ENCODE measurements at regions not wholly inside any gene's neighbourhood (a gene's known extent, or its start where the extent isn't known, plus 50 kb on each side); places are given as distances from the start of the nearest gene placed in this dataset.

DNA sequence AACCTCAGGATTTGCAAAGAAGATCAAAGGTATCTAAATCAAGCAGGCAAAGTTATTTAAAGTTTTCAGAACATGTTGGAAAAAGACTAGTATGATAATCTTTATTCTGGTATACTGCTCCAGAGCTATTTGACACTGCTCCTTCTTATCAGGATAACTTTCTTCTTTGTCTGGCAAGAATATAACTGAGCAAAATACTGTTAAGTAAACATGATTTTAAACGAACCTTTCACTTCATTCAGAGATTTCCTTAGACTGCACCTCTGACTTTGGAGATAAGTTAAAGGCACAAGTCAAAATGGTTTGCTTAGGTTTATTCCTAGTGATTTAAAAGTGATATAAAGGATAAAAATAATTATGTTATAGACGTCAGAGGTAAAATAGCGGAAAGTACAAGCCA is 103.9 kb upstream of the CCDC190 start:
- ATAC-seq (no peak), DNase-seq (no peak)
- TF ChIP-seq, protein P1, sequence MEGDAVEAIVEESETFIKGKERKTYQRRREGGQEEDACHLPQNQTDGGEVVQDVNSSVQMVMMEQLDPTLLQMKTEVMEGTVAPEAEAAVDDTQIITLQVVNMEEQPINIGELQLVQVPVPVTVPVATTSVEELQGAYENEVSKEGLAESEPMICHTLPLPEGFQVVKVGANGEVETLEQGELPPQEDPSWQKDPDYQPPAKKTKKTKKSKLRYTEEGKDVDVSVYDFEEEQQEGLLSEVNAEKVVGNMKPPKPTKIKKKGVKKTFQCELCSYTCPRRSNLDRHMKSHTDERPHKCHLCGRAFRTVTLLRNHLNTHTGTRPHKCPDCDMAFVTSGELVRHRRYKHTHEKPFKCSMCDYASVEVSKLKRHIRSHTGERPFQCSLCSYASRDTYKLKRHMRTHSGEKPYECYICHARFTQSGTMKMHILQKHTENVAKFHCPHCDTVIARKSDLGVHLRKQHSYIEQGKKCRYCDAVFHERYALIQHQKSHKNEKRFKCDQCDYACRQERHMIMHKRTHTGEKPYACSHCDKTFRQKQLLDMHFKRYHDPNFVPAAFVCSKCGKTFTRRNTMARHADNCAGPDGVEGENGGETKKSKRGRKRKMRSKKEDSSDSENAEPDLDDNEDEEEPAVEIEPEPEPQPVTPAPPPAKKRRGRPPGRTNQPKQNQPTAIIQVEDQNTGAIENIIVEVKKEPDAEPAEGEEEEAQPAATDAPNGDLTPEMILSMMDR (IDR thresholded peaks at IDR 0.05) = no peak
- Histone ChIP-seq H3K36me3 (no peaks in the 10 kb centered on the region), H3K9me3 (no peaks in the 10 kb centered on the region), H3K4me1 (no peaks in the 10 kb centered on the region), H3K27me3 (ENCODE audit: low read depth) (no peaks in the 10 kb centered on the region), H3K4me3 (no peak overlapping the region), H3K27ac (no peak overlapping the region)
- intact Hi-C loops (cut with DNase I) = no loop called here

DNA sequence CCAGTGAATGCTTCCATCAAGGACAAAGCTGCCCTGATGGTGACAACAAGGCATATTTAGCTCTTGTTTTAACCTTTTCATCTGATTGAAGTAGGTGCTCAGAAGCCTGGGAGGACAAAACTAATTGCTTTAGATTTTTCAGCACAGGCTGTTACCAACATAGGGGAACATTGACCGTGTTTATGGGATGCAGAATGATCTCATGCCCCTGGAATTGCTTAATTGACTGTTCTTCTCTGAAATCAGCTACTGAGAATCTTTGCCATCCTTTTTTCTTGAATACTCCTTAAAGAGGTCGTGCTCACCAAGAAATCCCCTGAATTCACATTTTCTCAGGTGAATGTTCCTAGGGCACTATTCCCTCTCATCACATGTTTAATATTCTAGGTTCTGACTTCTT is 95.9 kb upstream of the CCDC190 start:
- Histone ChIP-seq H3K4me1 (no peaks in the 10 kb centered on the region), H3K27me3 (ENCODE audit: low read depth) (no peaks in the 10 kb centered on the region), H3K9me3 (no peaks in the 10 kb centered on the region), H3K4me3 (no peak overlapping the region), H3K27ac (no peak overlapping the region), H3K36me3 (no peaks in the 10 kb centered on the region)
- DNase-seq = no peak
- TF ChIP-seq, protein P1 (IDR thresholded peaks at IDR 0.05) = no peak
- intact Hi-C loops (cut with DNase I) = no loop called here
- ATAC-seq = no peak

DNA sequence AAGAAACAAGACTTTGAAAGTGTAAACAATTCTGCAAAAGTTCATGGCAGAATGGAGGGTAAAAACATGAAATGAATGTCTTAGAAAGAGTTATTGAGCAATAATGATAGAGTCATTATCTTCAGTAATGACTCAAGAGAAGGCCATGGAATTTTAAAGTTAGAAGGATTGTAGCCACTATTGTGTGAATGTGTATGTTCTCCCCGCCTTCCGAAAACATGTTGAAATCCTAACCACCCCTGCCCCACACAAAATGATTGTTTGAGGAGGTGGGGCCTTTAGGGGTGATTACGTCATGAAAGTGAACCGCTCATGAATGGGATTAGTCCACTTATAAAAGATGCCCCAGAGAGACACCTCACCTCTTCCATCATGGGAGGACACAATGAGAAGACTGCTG is 93.8 kb upstream of the CCDC190 start:
- intact Hi-C loops (cut with DNase I) = no loop called here
- Histone ChIP-seq H3K9me3 (no peaks in the 10 kb centered on the region), H3K27me3 (ENCODE audit: low read depth) (no peaks in the 10 kb centered on the region), H3K4me1 (no peaks in the 10 kb centered on the region), H3K36me3 (no peaks in the 10 kb centered on the region), H3K27ac (no peak overlapping the region), H3K4me3 (no peak overlapping the region)
- DNase-seq (no peak), ATAC-seq (no peak)
- TF ChIP-seq, protein P1 (IDR thresholded peaks at IDR 0.05) = no peak

DNA sequence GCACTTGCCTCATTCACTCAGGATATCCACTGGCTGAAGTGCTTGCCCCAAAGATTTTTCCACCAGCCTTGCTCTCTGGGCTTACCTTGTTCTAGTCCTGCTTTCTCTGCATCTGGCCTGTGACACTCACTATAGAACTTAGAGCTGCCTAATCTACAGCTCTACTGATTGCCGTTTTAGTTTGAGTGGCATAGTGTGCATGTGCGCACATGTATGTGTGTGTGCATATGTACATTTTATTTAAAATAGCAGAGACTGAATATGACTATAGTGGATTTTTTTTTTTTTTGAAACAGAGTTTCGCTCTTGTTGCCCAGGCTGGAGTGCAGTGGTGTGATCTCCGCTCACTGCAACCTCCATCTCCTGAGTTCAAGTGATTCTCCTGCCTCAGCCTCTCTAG is 92.0 kb upstream of the CCDC190 start:
- no peaks in the 10 kb centered on the region for H3K27me3 ChIP-seq (ENCODE audit: low read depth)
- TF ChIP-seq, protein P1 (IDR thresholded peaks at IDR 0.05) = no peak
- DNase-seq (no peak), ATAC-seq (no peak)
- H3K4me3 ChIP-seq = no peak overlapping the region
- no peaks in the 10 kb centered on the region for H3K9me3 ChIP-seq
- H3K27ac ChIP-seq = no peak overlapping the region
- intact Hi-C loops (cut with DNase I) = no loop called here
- H3K36me3 ChIP-seq = no peaks in the 10 kb centered on the region
- no peaks in the 10 kb centered on the region for H3K4me1 ChIP-seq

DNA sequence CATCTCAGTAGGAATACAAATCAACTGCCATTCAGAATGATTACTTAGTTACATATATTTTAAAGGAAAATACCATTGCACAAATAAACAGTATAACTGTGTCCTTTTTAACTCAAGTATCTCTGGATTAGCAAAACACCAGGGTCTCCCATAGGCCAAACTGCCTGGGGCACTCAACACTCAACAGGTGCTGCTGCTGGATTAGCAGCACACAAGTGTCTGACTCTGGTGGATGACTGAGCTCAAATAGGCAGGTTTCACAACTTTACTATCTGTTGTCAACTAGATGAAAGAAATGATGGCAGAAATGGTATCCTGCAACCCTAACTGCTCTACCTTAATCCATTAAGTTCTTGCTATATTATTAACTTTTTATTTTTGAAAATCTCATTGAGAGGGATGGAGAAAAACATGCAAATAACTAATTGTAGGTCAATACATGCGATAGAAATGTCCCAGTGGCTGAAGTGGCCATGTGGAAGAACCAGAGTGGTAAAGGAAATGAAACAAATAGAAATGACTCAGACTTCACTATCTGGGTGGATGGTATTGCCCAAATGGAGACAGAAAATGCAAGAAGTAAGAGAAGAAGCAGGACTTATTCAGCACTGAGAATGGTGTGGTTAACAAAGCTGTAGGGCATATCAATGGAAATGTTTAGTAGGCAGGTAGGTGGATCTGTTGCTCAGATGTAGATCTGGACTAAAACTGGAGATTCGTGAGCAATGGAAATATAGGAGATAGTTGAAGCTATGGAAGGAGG is 90.8 kb upstream of the CCDC190 start:
- H3K36me3 ChIP-seq = no peaks in the 10 kb centered on the region
- intact Hi-C loops (cut with DNase I) = no loop called here
- H3K27me3 ChIP-seq (ENCODE audit: low read depth) = no peaks in the 10 kb centered on the region
- ATAC-seq (no peak), DNase-seq (no peak)
- no peak overlapping the region for H3K27ac ChIP-seq
- TF ChIP-seq, protein P1 (IDR thresholded peaks at IDR 0.05) = no peak
- no peaks in the 10 kb centered on the region for H3K4me1 ChIP-seq
- H3K4me3 ChIP-seq = no peak overlapping the region
- H3K9me3 ChIP-seq = no peaks in the 10 kb centered on the region
